Erythroblast (primary cell): ENCODE measurements at regions not wholly inside any gene's neighbourhood (a gene's known extent, or its start where the extent isn't known, plus 50 kb on each side); places are given as distances from the start of the nearest gene placed in this dataset.

Experiments used
- GATA1 ChIP-seq: IDR thresholded peaks from 2 replicates; pipeline ENCODE4 v1.6.1; 2011; ENCODE audit warnings: low read depth, mild to moderate bottlenecking, control low read depth, low read length, moderate library complexity
- POLR2A ChIP-seq: IDR thresholded peaks from 2 replicates; pipeline ENCODE4 v1.6.1; 2011; ENCODE audit warnings: mild to moderate bottlenecking, low read length

DNA sequence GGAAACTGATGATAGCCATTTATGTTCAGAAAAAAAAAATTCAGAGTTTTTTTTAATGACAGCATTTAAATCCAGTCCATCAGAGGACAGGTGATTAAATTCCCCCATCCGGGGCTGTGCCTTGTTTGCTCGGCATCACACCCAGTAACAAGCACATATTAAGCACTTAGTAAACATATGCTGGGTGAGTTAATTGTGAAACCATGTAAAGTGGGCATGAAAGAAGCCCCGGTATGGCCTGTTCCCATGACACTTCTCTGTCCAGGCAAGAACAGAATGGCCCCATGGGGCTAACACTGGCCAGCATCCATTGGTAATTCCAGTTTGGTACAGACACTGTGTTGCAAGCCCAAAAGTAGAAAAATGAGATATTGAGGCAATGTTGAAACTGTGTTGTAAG lies 220.8 kb upstream of the RNF32 start:
- TF ChIP-seq POLR2A: no peak
- no peak for TF ChIP-seq GATA1
